Embryonic facial prominence (tissue), 1 donor: ENCODE measurements at regions not wholly inside any gene's neighbourhood (a gene's known extent, or its start where the extent isn't known, plus 50 kb on each side); places are given as distances from the start of the nearest gene placed in this dataset.

ENCODE experiments used
- DNase-seq: peaks from one replicate; pipeline ENCODE4 v3.0.0-alpha.2; 2016; ENCODE audit errors: extremely low spot score

GRCh38 chr16:77662246-77662645 is 60.1 kb upstream of the NUDT7 start:
- no peak for DNase-seq

GRCh38 chr16:77663711-77664110 is 58.6 kb upstream of the NUDT7 start:
- no peak for DNase-seq

GRCh38 chr16:77666771-77667170 is 55.5 kb upstream of the NUDT7 start:
- DNase-seq: no peak

- no peak for DNase-seq
Measured at GRCh38 chr16:77668201-77668600, 54.1 kb upstream of the NUDT7 start.

- no peak for DNase-seq
Measured at GRCh38 chr16:77669057-77669456, 53.3 kb upstream of the NUDT7 start.
